H1 (cell line): ENCODE measurements at regions not wholly inside any gene's neighbourhood (a gene's known extent, or its start where the extent isn't known, plus 50 kb on each side); places are given as distances from the start of the nearest gene placed in this dataset.

Source experiments
- CTCF ChIA-PET: fragments of 300-600 bp; sonication (Branson Sonifier 250); formaldehyde crosslinking; loops from one replicate; lab custom pipeline; 2021; ENCODE audit not compliant: partially characterized antibody; lab: Charles Lee
- POLR2A ChIA-PET: fragments of 300-600 bp; sonication (Branson Sonifier 250); formaldehyde crosslinking; loops from one replicate; lab custom pipeline; 2021; ENCODE audit warnings: inconsistent platforms; ENCODE audit not compliant: partially characterized antibody; lab: Charles Lee
- DNase-seq, 2 experiments: peaks; one replicate each; pipeline versions ENCODE4 v3.0.0 to v3.0.0-alpha.2; 2010 to 2022; ENCODE audit warnings: low spot score in 2 of 2, low read depth in 1 of 2, mixed read lengths in 1 of 2
- FAIRE-seq: peaks from 2 replicates; lab custom pipeline; 2011; peaks lifted over from hg19 to GRCh38; lab: Jason Lieb, UNC
- H2AFZ ChIP-seq: 2 replicates; pipeline ENCODE4 v1.8.1; 2012; ENCODE audit warnings: low read length, inconsistent platforms
- H2AK5ac ChIP-seq: 2 replicates; pipeline ENCODE4 v1.6.1; 2013; ENCODE audit warnings: low read depth, low read length
- H2BK120ac ChIP-seq: replicated peaks from 2 replicates; pipeline ENCODE3; 2013; ENCODE audit warnings: low read depth, low read length, inconsistent platforms
- H2BK12ac ChIP-seq: 2 replicates; pipeline ENCODE4 v1.6.1; 2013; ENCODE audit warnings: low read depth, low read length
- H2BK15ac ChIP-seq: 2 replicates; pipeline ENCODE4 v1.6.1; 2013; ENCODE audit warnings: low read length
- H2BK20ac ChIP-seq: 2 replicates; pipeline ENCODE4 v1.6.1; 2013; ENCODE audit warnings: low read length
- H2BK5ac ChIP-seq: 2 replicates; pipeline ENCODE4 v1.6.1; 2013; ENCODE audit warnings: low read depth, low read length
- H3K14ac ChIP-seq: 2 replicates; pipeline ENCODE4 v1.6.1; 2013; ENCODE audit warnings: inconsistent platforms; ENCODE audit not compliant: insufficient read length
- H3K18ac ChIP-seq: 2 replicates; pipeline ENCODE4 v1.6.1; 2013; ENCODE audit warnings: low read length; ENCODE audit errors: extremely low read depth
- H3K23ac ChIP-seq: 2 replicates; pipeline ENCODE4 v1.6.1; 2013; ENCODE audit warnings: inconsistent platforms; ENCODE audit not compliant: insufficient read length
- H3K23me2 ChIP-seq: 2 replicates; pipeline ENCODE4 v1.6.1; 2013; ENCODE audit warnings: low read depth, low read length
- H3K27ac ChIP-seq: 2 replicates; pipeline ENCODE4 v1.6.1; 2011; ENCODE audit warnings: low read depth, low read length, inconsistent platforms
- H3K27me3 ChIP-seq, 4 experiments: replicated peaks in 1 of 4; 1 replicate in 1 of 4; 2 replicates in 3 of 4; pipeline versions ENCODE4 v1.6.1 to v1.8.1; 2011 to 2013; ENCODE audit warnings: low read length in 3 of 4, mild to moderate bottlenecking in 3 of 4, inconsistent platforms in 2 of 4, mixed read lengths in 2 of 4, moderate library complexity in 1 of 4; ENCODE audit not compliant: control insufficient read depth in 3 of 4, insufficient read depth in 3 of 4; ENCODE audit errors: extremely low read depth in 1 of 4
- H3K36me3 ChIP-seq, 4 experiments: 2 replicates each; pipeline versions ENCODE4 v1.6.1 to v1.8.1; 2011 to 2013; ENCODE audit warnings: mild to moderate bottlenecking in 4 of 4, low read length in 3 of 4, moderate library complexity in 2 of 4, control low read depth in 1 of 4, inconsistent platforms in 1 of 4; ENCODE audit not compliant: insufficient read depth in 4 of 4, control insufficient read depth in 2 of 4
- H3K4ac ChIP-seq: replicated peaks from 2 replicates; pipeline ENCODE3; 2013; ENCODE audit warnings: low read length, low read depth, mixed read lengths, inconsistent platforms; ENCODE audit not compliant: insufficient read length
- H3K4me1 ChIP-seq, 4 experiments: replicated peaks in 1 of 4; 1 replicate in 1 of 4; 2 replicates in 3 of 4; pipeline versions ENCODE4 v1.6.1 to v1.8.1; 2011 to 2013; ENCODE audit warnings: low read length in 3 of 4, inconsistent platforms in 2 of 4, mixed read lengths in 1 of 4; ENCODE audit not compliant: insufficient read depth in 4 of 4, control insufficient read depth in 3 of 4
- H3K4me2 ChIP-seq, 2 experiments: 2 replicates each; pipeline versions ENCODE4 v1.6.1 to v1.8.1; 2011 to 2013; ENCODE audit warnings: low read depth in 2 of 2, low read length in 2 of 2, control low read depth in 1 of 2, inconsistent platforms in 1 of 2, mild to moderate bottlenecking in 1 of 2; ENCODE audit not compliant: insufficient read depth in 1 of 2
- H3K4me3 ChIP-seq, 4 experiments: fragments of 200-600, 300-600 bp in 1 of 4; sonication (generic), shearing (Covaris generic), sonication (Bioruptor Twin) in 1 of 4; 2 replicates each; pipeline versions ENCODE4 v1.5.1 to v1.8.1; 2011 to 2016; ENCODE audit warnings: low read length in 4 of 4, low read depth in 3 of 4, control low read depth in 2 of 4, inconsistent platforms in 2 of 4, mild to moderate bottlenecking in 2 of 4, mixed read lengths in 1 of 4, moderate library complexity in 1 of 4; ENCODE audit not compliant: insufficient read depth in 2 of 4; ENCODE audit errors: extremely low read depth in 1 of 4
- H3K56ac ChIP-seq: replicated peaks from 2 replicates; pipeline ENCODE3; 2013; ENCODE audit warnings: low read depth, mild to moderate bottlenecking, mixed read lengths, low read length, inconsistent platforms; ENCODE audit not compliant: insufficient read length
- H3K79me1 ChIP-seq: 2 replicates; pipeline ENCODE4 v1.6.1; 2013; ENCODE audit warnings: low read depth, low read length, control low read depth
- H3K79me2 ChIP-seq, 2 experiments: 2 replicates each; pipeline versions ENCODE4 v1.6.1 to v1.8.1; 2012 to 2013; ENCODE audit warnings: low read length in 2 of 2, mild to moderate bottlenecking in 2 of 2, inconsistent platforms in 1 of 2; ENCODE audit not compliant: insufficient read depth in 2 of 2, control insufficient read depth in 1 of 2
- H3K9ac ChIP-seq, 4 experiments: replicated peaks in 1 of 4; 1 replicate in 1 of 4; 2 replicates in 3 of 4; pipeline versions ENCODE4 v1.6.1 to v1.8.1; 2011 to 2013; ENCODE audit warnings: low read depth in 3 of 4, low read length in 3 of 4, control low read depth in 2 of 4, mild to moderate bottlenecking in 2 of 4, moderate library complexity in 2 of 4, inconsistent platforms in 1 of 4; ENCODE audit errors: extremely low read depth in 1 of 4
- H3K9me3 ChIP-seq, 2 experiments: 2 replicates each; pipeline versions ENCODE4 v1.6.1 to v1.8.1; 2012 to 2013; ENCODE audit warnings: mild to moderate bottlenecking in 2 of 2, moderate library complexity in 2 of 2, control low read depth in 1 of 2, inconsistent platforms in 1 of 2, low read depth in 1 of 2, low read length in 1 of 2, mixed read lengths in 1 of 2; ENCODE audit not compliant: insufficient read depth in 2 of 2
- H4K20me1 ChIP-seq, 2 experiments: replicated peaks in 1 of 2; 2 replicates each; pipeline versions ENCODE3 to v1.8.1; 2011 to 2013; ENCODE audit warnings: inconsistent platforms in 2 of 2, low read length in 2 of 2, mild to moderate bottlenecking in 1 of 2; ENCODE audit not compliant: insufficient read depth in 2 of 2, control insufficient read depth in 1 of 2
- H4K5ac ChIP-seq: 2 replicates; pipeline ENCODE4 v1.6.1; 2013; ENCODE audit warnings: low read length, low read depth, mixed read lengths, inconsistent platforms; ENCODE audit not compliant: insufficient read length
- H4K8ac ChIP-seq: 2 replicates; pipeline ENCODE4 v1.8.0; 2013; ENCODE audit warnings: mild to moderate bottlenecking, moderate library complexity, low read length, inconsistent platforms; ENCODE audit not compliant: insufficient read depth; ENCODE audit errors: extremely low read depth
- H4K91ac ChIP-seq: replicated peaks from 2 replicates; pipeline ENCODE3; 2013; ENCODE audit warnings: low read length, mixed read lengths, inconsistent platforms; ENCODE audit not compliant: insufficient read length
- KDM4A ChIP-seq: IDR thresholded peaks from one replicate; pipeline ENCODE4 v1.7.1; 2012; ENCODE audit warnings: low read depth, mild to moderate bottlenecking, moderate library complexity, low read length, inconsistent platforms; ENCODE audit not compliant: severe bottlenecking
- SP1 ChIP-seq: IDR thresholded peaks from 2 replicates; pipeline ENCODE4 v1.6.1; 2011; ENCODE audit warnings: low read depth, low read length
- WGBS, 2 experiments: shearing (Covaris generic) in 1 of 2; methylation state at CpG; one replicate each; pipeline versions ENCODE4 v1.1.6 to v1.1.7; 2013 to 2015; ENCODE audit warnings: low lambda C conversion rate in 2 of 2, mixed read lengths in 2 of 2, inconsistent platforms in 1 of 2, low coverage in 1 of 2, missing lambda C conversion rate in 1 of 2; ENCODE audit not compliant: insufficient replicate concordance in 2 of 2, insufficient coverage in 1 of 2, insufficient read length in 1 of 2; ENCODE audit errors: extremely low coverage in 1 of 2, missing lambda C conversion rate in 1 of 2; 5-methylcytosine and 5-hydroxymethylcytosine counted together

DNA sequence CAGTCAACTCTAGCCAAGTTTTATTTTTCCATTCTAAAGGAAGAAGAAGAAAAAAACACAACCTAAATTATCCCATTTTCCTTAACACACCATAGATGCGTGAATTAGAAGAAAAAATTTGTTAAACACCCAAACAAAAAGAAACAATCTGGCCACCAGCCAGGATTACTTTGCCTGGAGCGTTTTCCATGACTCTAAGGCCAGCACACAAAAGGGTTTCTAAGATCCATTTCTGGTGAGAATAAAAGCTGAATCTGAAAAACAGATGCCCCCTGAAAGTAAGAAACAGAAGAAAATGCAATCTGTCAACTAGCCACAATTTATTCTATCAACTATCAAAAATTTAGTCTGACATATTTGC is 267.2 kb upstream of the SULF2 start:
- Histone ChIP-seq H3K14ac (no peak overlapping the region), H3K27ac (no peak overlapping the region), H4K91ac (no peak overlapping the region), H2AK5ac (no peak overlapping the region), H3K4me1 (no peaks in the 10 kb centered on the region), H3K23me2 (no peaks in the 10 kb centered on the region), H3K56ac (no peak overlapping the region), H3K4ac (no peak overlapping the region), H2BK120ac (no peak overlapping the region), H4K5ac (no peak overlapping the region), H3K23ac (no peak overlapping the region), H3K79me2 (no peaks in the 10 kb centered on the region), H3K9ac (no peak overlapping the region), H2BK5ac (no peak overlapping the region), H4K20me1 (no peaks in the 10 kb centered on the region), H3K4me2 (no peak overlapping the region), H2AFZ (no peak overlapping the region), H3K9me3 (peaks cover 6 to 7% of the 10 kb centered on the region in 2 experiments; a peak in 2 of 4 replicates), H4K8ac (no peak overlapping the region), H2BK15ac (no peak overlapping the region), H3K79me1 (no peaks in the 10 kb centered on the region), H3K18ac (no peak overlapping the region), H3K27me3 (no peaks in the 10 kb centered on the region), H3K36me3 (no peaks in the 10 kb centered on the region), H2BK20ac (no peak overlapping the region), H2BK12ac (no peak overlapping the region), H3K4me3 (no peak overlapping the region)
- FAIRE-seq (no peak), DNase-seq (no peak)
- TF ChIP-seq KDM4A (no peak), SP1 (no peak)
- WGBS, 2 experiments, result 86% methylated on average over 2 of the region's 2 CpGs; no CpG with 5 or more reads in 1 of the 2 experiments
- POLR2A ChIA-PET, result no interaction called here
- CTCF ChIA-PET, result no interaction called here
